HG03457 (cell line): ENCODE measurements at regions not wholly inside any gene's neighbourhood (a gene's known extent, or its start where the extent isn't known, plus 50 kb on each side); places are given as distances from the start of the nearest gene placed in this dataset.

Experiments used
- ATAC-seq: cut with Tn5 transposase; IDR thresholded peaks from one replicate; pipeline ENCODE4 v1.9.1; 2021; ENCODE audit warnings: moderate number of reproducible peaks; ENCODE audit not compliant: unreplicated experiment

DNA sequence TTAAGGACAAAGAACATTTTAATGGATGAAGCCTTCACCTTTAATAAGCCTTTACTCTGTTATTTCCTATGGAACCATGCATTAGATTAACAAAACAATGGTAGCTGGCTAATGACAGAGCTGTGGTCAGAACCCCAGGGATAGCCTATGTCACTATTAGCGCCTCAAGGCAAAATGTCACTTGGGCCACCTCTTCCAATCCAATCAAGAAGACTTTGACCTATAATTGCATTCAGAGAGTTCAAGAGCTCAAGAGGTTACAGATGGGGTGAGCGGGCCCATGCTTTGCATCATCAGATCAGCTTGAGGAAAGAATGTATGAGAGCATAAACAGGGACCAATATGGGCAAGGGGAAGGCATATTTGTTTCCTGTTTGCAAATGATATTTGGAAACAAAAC lies 425.1 kb downstream of the ARHGEF28 start:
- ATAC-seq: no peak

DNA sequence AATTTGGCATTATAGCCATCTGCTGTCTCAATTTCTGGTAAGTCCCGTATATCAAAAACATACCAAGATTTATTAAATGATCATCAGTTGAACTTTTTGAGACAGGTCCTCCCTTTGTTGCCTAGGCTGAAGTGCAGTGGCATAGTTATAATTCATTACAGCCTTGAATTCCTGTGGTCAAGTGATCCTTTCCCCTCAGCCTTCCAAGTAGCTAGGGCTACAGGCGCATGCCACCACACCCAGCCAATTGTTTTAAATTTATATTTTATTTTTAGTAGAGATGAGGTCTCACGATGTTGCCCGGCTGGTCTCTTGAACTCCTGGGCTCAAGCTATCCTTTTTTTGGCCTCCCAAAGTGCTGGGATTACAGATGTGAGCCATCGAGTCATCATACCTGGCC lies 418.9 kb downstream of the ARHGEF28 start:
- no peak for ATAC-seq

DNA sequence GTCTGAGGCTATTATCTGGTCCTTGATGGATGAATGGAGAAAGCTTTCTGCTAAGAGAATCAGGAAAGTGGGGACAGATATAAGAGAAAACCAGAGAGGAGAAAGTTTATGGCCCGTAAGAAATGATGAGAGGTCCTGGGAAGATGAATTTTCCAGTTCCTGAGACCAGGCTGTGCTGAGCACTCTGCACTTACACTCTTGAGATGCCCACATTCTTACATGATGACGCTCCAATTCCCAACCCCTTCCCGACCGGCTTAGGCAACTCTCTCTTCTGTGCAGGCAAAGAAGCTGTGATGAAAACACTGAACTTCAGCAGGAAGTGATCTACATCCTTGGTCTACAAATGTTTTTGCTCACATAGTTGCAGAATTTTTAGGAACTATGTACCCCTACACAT lies 417.0 kb downstream of the ARHGEF28 start:
- no peak for ATAC-seq

DNA sequence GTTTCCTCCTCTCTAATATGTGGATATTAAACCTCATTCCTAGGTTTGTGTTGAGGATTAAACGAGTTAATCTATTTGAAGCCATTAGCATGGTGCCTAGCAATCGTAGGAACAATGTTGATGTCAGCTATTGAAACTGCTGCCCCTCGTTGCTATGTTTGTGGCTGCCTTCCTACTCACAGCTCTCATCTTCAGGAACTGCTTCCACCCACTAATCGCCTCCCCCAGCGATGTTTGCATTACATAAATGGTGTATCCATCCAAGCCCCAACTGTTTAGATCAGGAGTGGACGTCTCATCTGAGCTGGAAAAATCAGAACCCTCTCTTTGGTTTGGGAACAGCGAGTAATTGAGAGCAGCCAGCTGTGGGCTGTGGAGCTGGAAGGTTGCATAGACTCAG lies 416.6 kb downstream of the ARHGEF28 start:
- ATAC-seq: no peak

DNA sequence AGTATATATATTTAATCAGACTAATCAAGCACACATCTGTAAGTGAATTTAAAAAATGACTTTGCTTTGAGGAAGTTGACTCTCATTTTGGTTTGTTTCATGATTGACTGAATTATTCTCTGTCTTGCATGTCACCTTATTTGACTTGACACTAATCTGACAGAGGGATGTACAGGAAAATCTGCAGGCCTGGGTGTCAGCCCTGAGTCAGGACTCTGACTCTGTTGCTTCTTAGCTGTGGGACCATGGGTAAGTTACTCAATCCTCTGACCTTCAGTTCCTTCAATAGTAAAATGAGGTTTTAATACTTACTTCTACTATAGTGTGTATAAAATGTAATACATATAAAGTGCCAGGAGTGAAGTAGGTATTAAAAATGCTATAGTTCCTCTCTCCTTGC lies 415.9 kb downstream of the ARHGEF28 start:
- ATAC-seq: no peak

DNA sequence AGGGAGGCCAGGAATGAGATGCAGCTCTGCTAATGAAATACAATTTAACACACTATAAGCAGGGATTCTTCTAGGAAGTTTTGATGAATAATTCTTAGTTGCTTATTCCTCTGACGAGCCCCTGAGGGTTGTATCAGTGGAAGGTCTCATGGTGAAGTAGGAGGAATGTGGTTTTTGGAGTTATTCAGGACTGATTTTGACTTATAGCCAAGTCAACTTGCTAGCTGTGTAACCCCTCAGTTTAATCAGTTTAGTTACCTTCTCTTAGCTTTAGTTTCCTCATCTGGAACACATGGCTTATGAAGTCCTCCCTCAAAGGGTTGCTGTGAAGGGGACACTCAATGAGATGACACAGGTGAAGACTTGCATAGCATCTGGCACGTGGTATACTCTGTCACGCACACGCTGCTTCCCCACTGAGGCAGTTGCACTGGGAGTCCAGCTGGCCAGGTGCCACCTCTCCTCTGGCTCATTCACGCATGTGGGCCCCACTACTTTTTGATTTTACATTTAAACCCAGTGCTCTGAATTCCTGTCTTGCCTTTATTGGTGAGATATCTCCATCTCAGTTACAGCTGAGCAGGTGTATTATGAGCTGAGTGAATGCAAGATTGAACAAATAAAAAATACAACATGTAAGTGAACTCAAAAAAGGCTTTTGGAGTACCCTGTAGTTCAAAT lies 415.0 kb downstream of the ARHGEF28 start:
- ATAC-seq: no peak

DNA sequence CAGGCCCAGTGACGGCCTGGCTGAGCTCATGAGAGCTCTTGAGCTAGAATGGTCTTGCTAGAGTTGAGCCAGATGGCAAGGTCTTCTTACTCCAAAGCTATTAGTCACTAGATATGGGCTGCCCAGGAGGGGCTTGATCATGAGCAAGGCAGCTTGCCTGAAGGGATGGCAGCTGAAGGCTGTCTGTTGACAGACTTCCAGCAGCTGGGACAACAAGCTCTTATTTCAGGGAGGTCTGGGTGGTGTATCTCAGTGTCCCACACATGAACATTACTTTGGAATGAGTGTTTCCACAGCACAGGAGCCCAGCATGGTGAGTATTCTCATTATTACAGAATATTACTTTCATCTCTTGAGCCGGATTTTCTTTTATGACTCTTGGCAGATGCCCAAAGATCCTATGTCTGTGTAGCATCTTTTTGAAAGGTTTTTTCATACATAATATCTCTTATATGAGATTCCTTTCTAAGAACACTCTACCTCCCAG lies 414.1 kb downstream of the ARHGEF28 start:
- ATAC-seq: no peak

DNA sequence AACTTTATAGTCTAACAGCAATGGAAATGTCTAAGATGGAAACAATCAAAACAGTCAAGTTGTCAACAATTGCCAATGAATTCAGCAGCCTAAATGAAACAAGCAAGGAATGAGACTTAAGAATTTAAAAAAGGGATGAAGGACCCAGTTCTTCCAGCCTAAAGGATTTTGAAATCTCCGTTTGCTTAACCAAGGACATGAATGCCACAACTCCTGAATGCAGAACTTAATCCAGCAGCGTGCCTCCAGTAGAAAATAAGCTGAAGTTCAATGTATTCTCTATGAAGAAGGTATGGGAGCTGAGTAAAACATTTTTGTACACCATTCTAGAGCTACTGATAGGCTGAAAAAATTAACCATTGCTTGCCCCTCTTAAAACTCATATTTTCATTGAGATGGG lies 411.3 kb downstream of the ARHGEF28 start:
- no peak for ATAC-seq

DNA sequence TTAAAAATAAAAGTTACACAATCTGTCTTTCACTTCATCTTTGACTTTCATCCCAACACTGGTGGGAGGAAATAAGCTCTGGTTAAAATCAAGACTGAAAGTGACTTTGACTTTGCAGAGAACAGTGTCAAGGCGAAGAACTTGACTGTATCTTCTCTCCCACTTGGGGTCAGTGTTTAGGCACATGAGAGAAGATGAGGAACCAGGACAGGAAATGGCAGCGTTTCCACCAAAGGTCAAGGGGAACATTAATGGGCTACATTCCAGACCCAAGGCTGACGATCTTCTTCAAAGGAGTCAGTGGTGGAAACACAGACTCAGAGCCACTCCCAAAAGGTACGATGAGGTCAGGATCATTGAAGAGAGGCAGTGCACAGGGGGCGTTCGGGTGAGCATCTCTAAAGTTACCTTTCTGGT lies 409.5 kb downstream of the ARHGEF28 start:
- ATAC-seq: peak; percentile 70

DNA sequence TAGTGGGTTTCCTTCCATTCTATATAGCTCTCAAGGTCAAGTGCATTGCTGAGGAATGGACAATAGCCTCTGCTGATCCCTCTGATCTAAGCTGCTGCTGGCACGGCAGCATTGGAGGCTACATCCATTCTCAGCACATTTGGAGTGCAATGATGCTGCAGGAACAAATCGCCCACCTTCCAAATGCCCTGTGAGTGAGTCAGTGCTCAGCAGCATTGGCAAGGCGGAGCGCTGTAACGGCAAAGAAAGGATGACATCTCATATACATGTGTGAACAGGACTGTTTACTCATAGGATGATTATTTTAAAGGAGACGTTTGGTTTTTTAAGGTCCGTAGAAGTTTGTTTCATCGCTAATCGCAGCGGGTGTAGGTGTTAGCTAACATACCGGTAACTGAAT lies 408.7 kb downstream of the ARHGEF28 start:
- ATAC-seq: no peak

DNA sequence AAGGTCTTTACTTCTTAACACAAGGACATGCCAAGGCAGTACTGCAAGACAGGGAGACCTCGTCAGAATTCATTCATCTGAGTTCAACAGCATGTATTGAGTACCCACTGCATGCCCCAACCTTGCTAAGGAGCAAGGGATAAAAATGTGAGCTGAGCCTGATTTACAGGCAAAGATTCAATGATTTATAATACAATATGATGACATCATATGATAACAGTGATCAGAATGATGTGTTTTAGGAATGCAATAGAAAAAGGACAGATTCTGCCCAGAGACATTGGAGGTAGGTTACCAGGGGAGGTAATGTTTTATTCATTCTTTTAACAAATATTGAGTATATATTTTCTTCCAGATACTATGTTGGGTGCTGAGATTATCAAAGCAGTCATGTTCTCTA lies 406.6 kb downstream of the ARHGEF28 start:
- ATAC-seq: no peak

DNA sequence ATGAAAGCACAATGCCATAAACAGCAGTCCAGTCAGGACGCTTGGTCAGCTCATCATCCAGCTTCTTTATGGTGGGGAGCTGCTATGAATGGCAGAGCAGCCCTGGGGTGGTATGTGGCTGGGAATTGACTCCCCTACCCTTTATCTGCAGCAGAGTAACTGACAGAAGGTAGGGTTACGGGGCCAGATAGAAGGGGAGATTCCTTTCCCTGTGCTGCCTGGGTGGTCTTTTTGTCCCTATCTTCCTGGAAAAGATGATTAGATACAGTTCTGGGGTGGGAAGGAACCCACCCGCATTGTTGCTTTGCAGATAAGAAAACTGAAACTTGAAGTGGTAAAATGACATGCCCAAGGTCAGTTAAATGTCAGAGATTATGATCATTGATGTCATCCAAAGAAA lies 405.5 kb downstream of the ARHGEF28 start:
- ATAC-seq: no peak

DNA sequence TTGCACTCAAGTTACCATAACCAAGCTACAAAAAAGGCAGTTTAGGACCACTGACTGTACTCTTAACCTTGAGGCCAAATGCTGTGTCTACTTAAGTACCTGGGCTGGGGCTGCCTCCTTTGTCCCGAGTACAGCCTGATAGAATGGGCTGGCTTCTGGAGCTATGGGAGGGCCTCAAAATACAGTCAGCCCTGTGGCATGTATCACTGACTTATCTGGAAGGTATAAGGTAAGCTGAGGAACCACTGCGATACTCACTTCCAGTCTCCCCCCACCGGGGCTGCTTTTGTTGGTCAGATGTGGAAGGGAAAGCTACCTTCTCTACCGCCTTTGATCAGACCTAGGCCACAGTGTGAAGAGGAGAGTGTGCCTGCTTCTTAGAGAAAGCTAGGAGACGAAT lies 404.8 kb downstream of the ARHGEF28 start:
- no peak for ATAC-seq

DNA sequence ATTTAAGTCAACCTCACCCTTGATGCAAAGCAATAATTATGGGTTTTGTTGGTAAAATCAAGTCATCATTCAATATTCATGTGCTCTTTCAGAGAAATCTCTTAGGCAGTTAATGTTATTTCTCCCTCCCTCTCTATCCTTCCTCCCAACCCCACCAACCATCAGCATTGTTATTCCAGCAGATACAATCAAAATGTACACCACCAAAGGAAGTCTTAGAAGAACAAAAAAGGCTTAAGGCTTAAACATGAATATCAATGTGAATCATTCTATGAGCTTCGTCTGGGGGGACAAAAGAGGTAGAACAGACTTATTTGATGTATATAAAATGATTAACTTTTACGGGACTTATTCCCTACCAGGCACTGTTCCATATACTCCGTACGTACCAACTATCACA lies 404.4 kb downstream of the ARHGEF28 start:
- no peak for ATAC-seq

DNA sequence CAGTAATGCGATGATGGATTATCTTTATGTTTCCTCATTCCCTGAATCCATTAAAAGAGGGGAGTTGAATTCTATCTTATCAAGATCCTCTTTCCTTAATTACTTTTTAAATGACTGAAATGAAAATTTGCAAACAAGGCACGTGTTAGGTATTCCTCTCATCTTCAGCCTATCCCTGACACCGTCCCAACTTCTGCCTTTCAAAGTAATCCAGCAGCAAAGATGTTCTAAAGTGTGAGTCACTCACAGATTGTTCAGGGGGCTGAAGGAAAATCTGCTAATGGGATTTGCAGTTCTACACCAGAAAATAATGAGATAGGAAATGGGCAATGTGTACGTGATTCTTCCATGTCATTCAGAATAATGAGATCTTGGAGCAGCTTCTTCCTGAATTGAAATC lies 403.0 kb downstream of the ARHGEF28 start:
- ATAC-seq: no peak

DNA sequence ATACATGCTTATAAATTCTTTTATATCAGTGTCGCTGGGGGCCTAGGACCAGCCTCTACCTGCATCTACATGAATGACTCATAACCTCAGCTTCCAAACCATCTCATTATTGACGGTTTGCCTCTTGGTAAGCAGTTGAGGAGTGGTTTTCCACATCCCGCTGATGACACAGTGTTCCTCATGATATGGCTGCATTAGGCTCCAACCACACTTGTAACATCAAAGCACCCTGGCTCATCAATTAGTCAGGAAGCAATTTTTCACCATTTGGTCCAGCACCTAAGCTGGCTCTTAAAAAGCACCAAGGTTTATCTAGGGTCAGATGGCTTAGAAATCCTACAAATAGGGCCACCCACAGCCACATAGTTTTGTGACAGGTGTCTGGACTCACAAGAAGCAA lies 402.4 kb downstream of the ARHGEF28 start:
- no peak for ATAC-seq

DNA sequence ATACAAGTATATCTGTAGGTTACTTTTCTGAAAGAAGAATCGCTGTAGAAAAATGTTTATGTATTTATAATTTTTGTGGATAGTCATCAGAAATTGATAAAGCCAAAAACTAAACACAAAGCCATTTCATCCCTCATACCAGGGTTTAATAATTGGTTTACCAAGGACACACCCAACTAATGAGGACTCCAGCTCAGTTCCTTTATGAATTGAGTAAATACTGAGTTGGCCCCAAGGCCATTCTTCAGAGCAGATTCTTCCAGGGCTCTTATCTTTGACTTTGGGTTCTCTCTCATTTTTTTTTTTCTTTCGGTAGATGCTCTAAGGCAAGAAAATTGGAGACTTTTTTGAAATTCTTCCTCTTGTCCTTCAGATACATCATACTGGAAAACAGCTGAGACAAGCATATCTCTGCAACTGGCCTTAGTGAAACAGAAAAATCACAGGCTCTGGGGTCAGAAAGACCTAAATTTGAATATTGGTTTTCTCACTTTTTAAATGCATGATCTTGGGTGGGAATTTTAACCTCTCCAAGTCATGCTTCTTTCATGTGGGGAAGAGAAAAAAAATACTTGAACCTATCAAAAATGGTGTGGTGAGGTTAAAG lies 401.8 kb downstream of the ARHGEF28 start:
- ATAC-seq: no peak

DNA sequence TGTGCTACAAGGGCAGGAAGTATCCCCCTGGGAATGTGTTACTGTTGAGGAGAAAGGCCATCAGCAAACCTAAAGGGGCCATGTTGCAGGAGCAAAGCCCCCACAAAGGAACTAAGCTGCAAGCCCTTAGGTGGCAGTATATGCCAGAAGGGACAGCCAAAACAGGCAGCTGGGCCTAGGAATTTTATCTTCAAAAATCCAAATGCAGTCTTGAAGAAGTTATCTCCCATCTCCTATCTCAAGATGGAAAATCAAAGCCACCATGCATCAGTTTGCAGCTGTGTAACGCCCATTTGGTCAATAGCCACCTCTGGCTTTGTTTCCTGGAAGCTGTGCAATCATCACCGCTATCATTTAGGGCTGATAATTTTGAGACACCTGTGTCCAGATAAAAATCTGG lies 400.3 kb downstream of the ARHGEF28 start:
- ATAC-seq: no peak

DNA sequence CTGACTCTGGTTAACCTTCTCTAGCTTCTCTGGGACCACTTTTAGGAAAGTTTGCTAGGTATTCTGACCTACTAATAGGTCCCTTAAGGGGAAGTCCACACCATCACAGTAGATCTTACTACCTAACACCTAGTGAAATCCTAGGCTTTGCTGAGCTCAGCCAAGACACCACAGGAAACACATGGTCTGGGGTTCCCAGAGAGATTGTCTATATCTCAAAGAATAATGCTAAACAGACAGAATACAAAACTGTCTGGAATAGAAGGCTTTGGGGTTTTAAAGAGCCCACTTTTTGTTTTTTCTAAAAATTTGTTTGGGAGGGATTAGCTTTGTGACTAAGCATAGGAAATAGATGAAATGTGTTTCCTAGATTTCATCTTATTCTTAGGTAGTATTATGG lies 395.1 kb downstream of the ARHGEF28 start:
- no peak for ATAC-seq

DNA sequence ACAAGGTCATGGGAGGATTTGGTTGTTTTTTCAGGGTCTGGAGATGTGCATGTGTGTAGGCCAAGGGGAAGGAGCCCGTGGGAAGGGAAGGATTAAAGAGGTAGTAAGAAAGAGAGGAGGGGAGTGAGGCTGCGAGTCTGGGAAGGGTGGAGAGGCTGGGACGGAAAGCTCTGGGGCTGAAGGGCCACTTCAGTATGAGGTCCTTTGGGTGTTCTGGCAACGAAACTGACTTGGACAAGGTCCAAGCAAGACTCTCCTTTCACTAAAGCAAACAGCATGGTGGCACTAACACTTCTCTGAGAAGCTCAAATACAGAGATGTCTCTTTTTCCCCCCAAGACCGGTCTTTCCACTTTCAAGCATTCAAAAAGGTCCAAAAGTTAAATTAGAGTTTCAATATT lies 394.5 kb downstream of the ARHGEF28 start:
- ATAC-seq: no peak

DNA sequence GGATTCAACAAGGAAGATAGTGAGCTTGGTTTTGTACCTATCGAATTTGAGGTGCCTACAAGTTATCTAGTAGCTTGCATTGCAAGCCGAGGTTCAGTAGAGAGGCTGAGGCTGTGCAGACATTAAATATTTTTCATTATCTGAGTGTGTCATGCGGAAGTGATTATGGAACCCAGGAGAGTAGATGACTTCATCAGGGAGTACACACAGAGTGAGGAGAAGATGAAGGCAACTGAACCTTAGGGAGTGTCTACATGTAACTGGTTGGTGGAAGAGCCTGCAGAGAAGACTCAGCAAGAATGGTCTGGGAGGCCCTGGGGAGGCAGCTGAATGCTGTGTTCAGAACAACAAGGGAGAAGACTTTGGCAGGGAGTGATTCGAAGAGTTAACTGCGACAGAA lies 393.9 kb downstream of the ARHGEF28 start:
- no peak for ATAC-seq

DNA sequence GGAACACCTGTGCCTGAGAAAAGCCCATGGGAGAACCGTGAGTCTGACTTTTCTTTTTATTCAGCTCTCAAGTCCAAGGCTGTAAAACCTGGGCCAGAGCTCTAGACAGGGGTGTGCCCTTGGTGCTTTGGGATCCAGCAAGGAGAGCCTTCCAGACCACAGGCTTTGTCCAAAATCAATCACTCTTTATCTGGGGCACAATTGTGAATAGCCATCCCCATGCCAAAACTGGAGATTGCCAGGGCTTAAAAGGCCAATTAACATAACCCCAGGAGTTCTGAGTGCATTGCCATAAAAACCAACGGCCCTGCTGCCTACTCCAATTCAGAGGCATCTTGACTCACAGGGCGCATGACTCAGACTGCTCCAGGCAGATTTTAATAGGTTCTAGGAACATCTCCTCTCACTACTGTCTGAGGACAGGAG lies 391.8 kb downstream of the ARHGEF28 start:
- ATAC-seq: no peak

DNA sequence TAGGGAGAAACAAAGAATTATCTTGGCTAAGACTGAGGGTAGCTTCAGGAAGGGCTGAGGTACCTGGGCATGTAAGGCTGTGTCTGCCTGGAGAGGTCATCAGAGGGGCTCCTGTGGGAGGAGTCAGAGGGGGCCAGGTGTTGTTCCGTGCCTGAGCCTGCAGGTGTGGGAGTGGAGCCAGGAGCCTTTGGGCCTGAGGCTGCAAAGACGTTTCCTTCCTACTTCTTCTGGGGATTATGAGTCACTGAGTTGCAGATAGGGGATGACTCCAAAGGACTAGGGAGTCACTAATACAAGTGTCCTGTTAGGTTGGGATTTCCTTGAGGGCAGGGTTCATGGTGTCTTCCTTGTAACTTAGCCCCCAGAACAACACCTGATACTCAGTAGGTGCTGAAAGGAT lies 391.1 kb downstream of the ARHGEF28 start:
- no peak for ATAC-seq
